ENCODE measurements at regions not wholly inside any gene's neighbourhood (a gene's known extent, or its start where the extent isn't known, plus 50 kb on each side); places are given as distances from the start of the nearest gene placed in this dataset.

GRCh38 chr12:84495711-84496110, 416.9 kb downstream of the SLC6A15 start:
- H3K36me3 Mint-ChIP-seq (ENCODE audit: low read depth) = no peaks in the 10 kb centered on the region
- no peak overlapping the region for H3K4me3 ChIP-seq (ENCODE audit: low read length)
- H3K27ac Mint-ChIP-seq = no peak overlapping the region
- H3K4me1 Mint-ChIP-seq (ENCODE audit: low read depth) = no peaks in the 10 kb centered on the region
- ATAC-seq (ENCODE audit: poor library complexity) = no peak
- no peak overlapping the region for H3K4me3 Mint-ChIP-seq
- ChIA-PET CTCF (no interaction called here), POLR2A (no interaction called here)
- no peaks in the 10 kb centered on the region for H3K27me3 Mint-ChIP-seq
- no peaks in the 10 kb centered on the region for H3K27me3 ChIP-seq (ENCODE audit: control insufficient read depth in 1 of 2, insufficient read depth in 2 of 2, low read length in 2 of 2)
- no peaks in the 10 kb centered on the region for H3K9me3 Mint-ChIP-seq
- no peaks in the 10 kb centered on the region for H3K36me3 ChIP-seq (ENCODE audit: insufficient read depth, low read length)
- no peak for TF ChIP-seq CTCF (IDR thresholded peaks at IDR 0.05)
- no peak for DNase-seq
- intact Hi-C loops (cut with DNase I, micrococcal nuclease) = no loop called here
- H3K4me1 ChIP-seq (ENCODE audit: insufficient read depth, low read length) = no peaks in the 10 kb centered on the region
- H3K27ac ChIP-seq (ENCODE audit: low read depth in 1 of 2, low read length in 2 of 2) = no peak overlapping the region
- H3K9me3 ChIP-seq (ENCODE audit: control insufficient read depth in 1 of 2, insufficient read depth in 1 of 2, low read length in 2 of 2) = no peaks in the 10 kb centered on the region

- ChIA-PET POLR2A (no interaction called here), CTCF (no interaction called here)
- intact Hi-C loops (cut with DNase I, micrococcal nuclease) = no loop called here
- Mint-ChIP-seq H3K27me3 (no peaks in the 10 kb centered on the region), H3K4me1 (ENCODE audit: low read depth) (no peaks in the 10 kb centered on the region), H3K36me3 (ENCODE audit: low read depth) (no peaks in the 10 kb centered on the region), H3K4me3 (no peak overlapping the region), H3K9me3 (no peaks in the 10 kb centered on the region), H3K27ac (no peak overlapping the region)
- ATAC-seq (ENCODE audit: poor library complexity) (no peak), DNase-seq (no peak)
- TF ChIP-seq CTCF (IDR thresholded peaks at IDR 0.05) = no peak
- Histone ChIP-seq H3K4me3 (ENCODE audit: low read length) (no peak overlapping the region), H3K36me3 (ENCODE audit: insufficient read depth, low read length) (no peaks in the 10 kb centered on the region), H3K4me1 (ENCODE audit: insufficient read depth, low read length) (no peaks in the 10 kb centered on the region), H3K9me3 (ENCODE audit: control insufficient read depth in 1 of 2, insufficient read depth in 1 of 2, low read length in 2 of 2) (no peaks in the 10 kb centered on the region), H3K27me3 (ENCODE audit: control insufficient read depth in 1 of 2, insufficient read depth in 2 of 2, low read length in 2 of 2) (no peaks in the 10 kb centered on the region), H3K27ac (ENCODE audit: low read depth in 1 of 2, low read length in 2 of 2) (no peak overlapping the region)
Measured at GRCh38 chr12:84492351-84492883, 420.2 kb downstream of the SLC6A15 start.

- intact Hi-C loops (cut with DNase I, micrococcal nuclease) = no loop called here
- no peaks in the 10 kb centered on the region for H3K27me3 ChIP-seq (ENCODE audit: control insufficient read depth in 1 of 2, insufficient read depth in 2 of 2, low read length in 2 of 2)
- POLR2A ChIA-PET = no interaction called here
- no peaks in the 10 kb centered on the region for H3K4me1 Mint-ChIP-seq (ENCODE audit: low read depth)
- no peak overlapping the region for H3K4me3 ChIP-seq (ENCODE audit: low read length)
- CTCF ChIA-PET = no interaction called here
- no peak for ATAC-seq (ENCODE audit: poor library complexity)
- no peak for DNase-seq
- H3K9me3 Mint-ChIP-seq = no peaks in the 10 kb centered on the region
- no peak for TF ChIP-seq CTCF (IDR thresholded peaks at IDR 0.05)
- H3K9me3 ChIP-seq (ENCODE audit: control insufficient read depth in 1 of 2, insufficient read depth in 1 of 2, low read length in 2 of 2) = no peaks in the 10 kb centered on the region
- no peaks in the 10 kb centered on the region for H3K36me3 Mint-ChIP-seq (ENCODE audit: low read depth)
- H3K27ac Mint-ChIP-seq = no peak overlapping the region
- H3K4me1 ChIP-seq (ENCODE audit: insufficient read depth, low read length) = no peaks in the 10 kb centered on the region
- no peak overlapping the region for H3K4me3 Mint-ChIP-seq
- no peaks in the 10 kb centered on the region for H3K27me3 Mint-ChIP-seq
- no peaks in the 10 kb centered on the region for H3K36me3 ChIP-seq (ENCODE audit: insufficient read depth, low read length)
- H3K27ac ChIP-seq (ENCODE audit: low read depth in 1 of 2, low read length in 2 of 2) = no peak overlapping the region
Measured at GRCh38 chr12:84484798-84485197, 427.8 kb downstream of the SLC6A15 start.

Measured in CD4-positive, alpha-beta T cell (primary cell).